GM10266 (cell line): ENCODE measurements at regions not wholly inside any gene's neighbourhood (a gene's known extent, or its start where the extent isn't known, plus 50 kb on each side); places are given as distances from the start of the nearest gene placed in this dataset.

ENCODE experiments used
- DNase-seq: peaks from one replicate; pipeline ENCODE4 v3.0.0; 2012; ENCODE audit errors: extremely low spot score
- CTCF ChIP-seq: IDR thresholded peaks from 2 replicates; pipeline ENCODE4 v1.5.1; 2012; ENCODE audit warnings: mild to moderate bottlenecking, low read depth; ENCODE audit not compliant: control insufficient read depth, insufficient read depth; ENCODE audit errors: missing control alignments

- DNase-seq = no peak
- no peak for TF ChIP-seq CTCF
These were observed 110.6 kb upstream of the NANOGP8 start for GRCh38 chr15:35195649-35196048.

- no peak for DNase-seq
- TF ChIP-seq CTCF = no peak
These were observed 109.9 kb upstream of the NANOGP8 start for GRCh38 chr15:35195031-35195430.

GRCh38 chr15:35194296-35194695 lies 109.2 kb upstream of the NANOGP8 start:
- DNase-seq = no peak
- no peak for TF ChIP-seq CTCF

GRCh38 chr15:35191783-35192182 lies 106.7 kb upstream of the NANOGP8 start:
- TF ChIP-seq CTCF = no peak
- no peak for DNase-seq

GRCh38 chr15:35186346-35186745 lies 101.3 kb upstream of the NANOGP8 start:
- no peak for DNase-seq
- no peak for TF ChIP-seq CTCF

GRCh38 chr15:35184646-35185045 lies 99.6 kb upstream of the NANOGP8 start:
- no peak for TF ChIP-seq CTCF
- no peak for DNase-seq

- TF ChIP-seq CTCF = no peak
- no peak for DNase-seq
These were observed 97.9 kb upstream of the NANOGP8 start for GRCh38 chr15:35182841-35183479.
